H9 (cell line): ENCODE measurements at regions not wholly inside any gene's neighbourhood (a gene's known extent, or its start where the extent isn't known, plus 50 kb on each side); places are given as distances from the start of the nearest gene placed in this dataset.
A peak's percentile ranks its signal among the peaks of the same experiment; 100 is the strongest.

ENCODE experiments used
- DNase-seq: peaks from one replicate; pipeline ENCODE4 v3.0.0-alpha.2; 2017
- H2AFZ ChIP-seq: one replicate; pipeline ENCODE4 v1.6.1; 2013; ENCODE audit warnings: mild to moderate bottlenecking, low read length, control low read depth, moderate library complexity
- H2AK5ac ChIP-seq: 2 replicates; pipeline ENCODE4 v1.6.1; 2013; ENCODE audit warnings: low read length, control low read depth, mixed read lengths; ENCODE audit not compliant: insufficient read length
- H2BK120ac ChIP-seq: one replicate; pipeline ENCODE4 v1.6.1; 2013; ENCODE audit warnings: low read depth, mild to moderate bottlenecking, low read length, control low read depth, inconsistent platforms; ENCODE audit not compliant: poor library complexity, severe bottlenecking
- H2BK12ac ChIP-seq: 2 replicates; pipeline ENCODE4 v1.6.1; 2013; ENCODE audit warnings: low read length, control low read depth, mixed read lengths, low read depth; ENCODE audit not compliant: insufficient read length
- H2BK15ac ChIP-seq: 2 replicates; pipeline ENCODE4 v1.6.1; 2013; ENCODE audit warnings: low read depth, low read length, control low read depth
- H2BK20ac ChIP-seq: one replicate; pipeline ENCODE4 v1.6.1; 2013; ENCODE audit warnings: low read depth, mild to moderate bottlenecking, low read length, control low read depth, inconsistent platforms; ENCODE audit not compliant: poor library complexity, severe bottlenecking
- H2BK5ac ChIP-seq: 2 replicates; pipeline ENCODE4 v1.6.1; 2013; ENCODE audit warnings: low read length, control low read depth, mixed read lengths; ENCODE audit not compliant: insufficient read length
- H3K14ac ChIP-seq: 2 replicates; pipeline ENCODE4 v1.6.1; 2013; ENCODE audit warnings: low read length, control low read depth; ENCODE audit not compliant: insufficient read depth
- H3K18ac ChIP-seq: 2 replicates; pipeline ENCODE4 v1.6.1; 2013; ENCODE audit warnings: low read depth, mild to moderate bottlenecking, mixed read lengths, low read length, control low read depth; ENCODE audit not compliant: insufficient read length
- H3K23ac ChIP-seq: 2 replicates; pipeline ENCODE4 v1.6.1; 2013; ENCODE audit warnings: low read length, control low read depth, mixed read lengths, low read depth; ENCODE audit not compliant: insufficient read length
- H3K23me2 ChIP-seq: 2 replicates; pipeline ENCODE4 v1.6.1; 2013; ENCODE audit warnings: low read depth, mild to moderate bottlenecking, mixed read lengths, low read length, control low read depth; ENCODE audit not compliant: insufficient read length, poor library complexity, severe bottlenecking
- H3K27ac ChIP-seq: 2 replicates; pipeline ENCODE4 v1.5.1; 2013; ENCODE audit warnings: low read length, control low read depth, mixed read lengths, low read depth; ENCODE audit not compliant: insufficient read length
- H3K27me3 ChIP-seq: 2 replicates; pipeline ENCODE4 v1.6.1; 2013; ENCODE audit warnings: low read length, control low read depth, inconsistent platforms; ENCODE audit not compliant: insufficient read depth
- H3K4ac ChIP-seq: 2 replicates; pipeline ENCODE4 v1.6.1; 2013; ENCODE audit warnings: low read depth, mild to moderate bottlenecking, control low read depth, inconsistent platforms, low read length, moderate library complexity
- H3K4me1 ChIP-seq: 2 replicates; pipeline ENCODE4 v1.6.1; 2013; ENCODE audit warnings: low read length, control low read depth, inconsistent platforms; ENCODE audit not compliant: insufficient read depth
- H3K4me2 ChIP-seq: 2 replicates; pipeline ENCODE4 v1.6.1; 2013; ENCODE audit warnings: low read length, control low read depth, mixed read lengths; ENCODE audit not compliant: insufficient read length, insufficient read depth
- H3K56ac ChIP-seq: 2 replicates; pipeline ENCODE4 v1.6.1; 2013; ENCODE audit warnings: low read depth, mild to moderate bottlenecking, mixed read lengths, low read length, control low read depth; ENCODE audit not compliant: insufficient read length
- H3K79me1 ChIP-seq: 2 replicates; pipeline ENCODE4 v1.6.1; 2013; ENCODE audit warnings: low read depth, mild to moderate bottlenecking, moderate library complexity, low read length, control low read depth, inconsistent platforms; ENCODE audit not compliant: insufficient read depth, poor library complexity, severe bottlenecking
- H3K79me2 ChIP-seq: 2 replicates; pipeline ENCODE4 v1.6.1; 2013; ENCODE audit warnings: low read length, control low read depth, inconsistent platforms; ENCODE audit not compliant: insufficient read depth
- H3K9ac ChIP-seq: 2 replicates; pipeline ENCODE4 v1.6.1; 2013; ENCODE audit warnings: low read length, control low read depth, mixed read lengths; ENCODE audit not compliant: insufficient read length; ENCODE audit errors: extremely low read depth
- H3K9me3 ChIP-seq: one replicate; pipeline ENCODE4 v1.6.1; 2013; ENCODE audit warnings: low read depth, low read length, inconsistent platforms; ENCODE audit not compliant: control insufficient read depth
- H3T11ph ChIP-seq: one replicate; pipeline ENCODE4 v1.6.1; 2013; ENCODE audit warnings: mild to moderate bottlenecking, low read length, control low read depth, inconsistent platforms
- H4K20me1 ChIP-seq: one replicate; pipeline ENCODE4 v1.6.1; 2013; ENCODE audit not compliant: control insufficient read depth, insufficient read length, insufficient read depth
- H4K5ac ChIP-seq: 2 replicates; pipeline ENCODE4 v1.6.1; 2013; ENCODE audit warnings: low read depth, mild to moderate bottlenecking, mixed read lengths, low read length, control low read depth; ENCODE audit not compliant: insufficient read length
- H4K8ac ChIP-seq: replicated peaks from 2 replicates; pipeline ENCODE4 v1.6.1; 2013; ENCODE audit warnings: low read length, control low read depth, mixed read lengths, low read depth; ENCODE audit not compliant: insufficient read length
- H4K91ac ChIP-seq: 2 replicates; pipeline ENCODE4 v1.6.1; 2013; ENCODE audit warnings: low read depth, mild to moderate bottlenecking, moderate library complexity, mixed read lengths, low read length, control low read depth; ENCODE audit not compliant: insufficient read length
- H3K27ac Mint-ChIP-seq, 3 experiments: 2 replicates in 2 of 3; 3 replicates in 1 of 3; pipeline ENCODE4 v1.8.0; 2020 to 2021; ENCODE audit warnings: mixed read lengths in 3 of 3, mild to moderate bottlenecking in 1 of 3, moderate library complexity in 1 of 3
- H3K27me3 Mint-ChIP-seq: 2 replicates; pipeline ENCODE4 v1.8.0; 2021; ENCODE audit warnings: low read depth, mild to moderate bottlenecking, moderate library complexity, mixed read lengths
- H3K36me3 Mint-ChIP-seq, 3 experiments: 2 replicates in 2 of 3; 3 replicates in 1 of 3; pipeline ENCODE4 v1.8.0; 2020 to 2021; ENCODE audit warnings: low read depth in 3 of 3, mixed read lengths in 3 of 3; ENCODE audit not compliant: insufficient read depth in 1 of 3
- H3K4me1 Mint-ChIP-seq, 2 experiments: 2 replicates each; pipeline ENCODE4 v1.8.0; 2020; ENCODE audit warnings: mixed read lengths in 2 of 2
- H3K4me3 Mint-ChIP-seq, 2 experiments: 2 replicates in 1 of 2; 3 replicates in 1 of 2; pipeline ENCODE4 v1.8.0; 2020 to 2021; ENCODE audit warnings: mild to moderate bottlenecking in 2 of 2, mixed read lengths in 2 of 2, moderate library complexity in 1 of 2
- H3K9me3 Mint-ChIP-seq, 2 experiments: 2 replicates in 1 of 2; 3 replicates in 1 of 2; pipeline ENCODE4 v1.8.0; 2020; ENCODE audit warnings: mild to moderate bottlenecking in 2 of 2, mixed read lengths in 2 of 2, moderate library complexity in 1 of 2
- CTCF ChIP-seq: fragments of 200-600 bp; sonication (generic); conservative IDR thresholded peaks from 3 replicates; pipeline ENCODE4 v1.8.0; 2021; ENCODE audit warnings: antibody characterized with exemption, mild to moderate bottlenecking
- WGBS: extraction: QIAGEN DNeasy Blood & Tissue Kit; methylation state at CpG from one replicate; pipeline ENCODE4 v1.1.7; 2013; ENCODE audit warnings: missing lambda C conversion rate, low lambda C conversion rate, mixed read lengths; ENCODE audit not compliant: insufficient read length; ENCODE audit errors: extremely low coverage; 5-methylcytosine and 5-hydroxymethylcytosine counted together

DNA sequence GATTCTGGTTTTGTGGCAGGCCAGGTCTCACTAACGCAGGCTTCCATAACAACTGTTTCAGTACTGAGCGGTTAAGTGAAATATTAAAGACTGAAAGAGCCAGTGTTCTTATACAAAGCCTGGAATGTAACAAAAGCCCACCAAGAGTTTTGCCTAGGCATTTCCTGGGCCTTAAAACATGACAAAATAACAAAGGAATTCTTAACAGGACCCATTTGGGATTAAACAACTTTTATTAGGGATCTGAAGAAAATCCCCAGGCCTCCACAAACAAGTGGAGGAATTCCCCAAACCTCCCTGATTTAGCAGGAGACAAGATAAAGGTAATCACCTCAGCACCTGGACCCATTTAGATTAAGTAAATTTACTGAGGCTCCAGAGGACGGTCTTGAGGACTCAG lies 799.7 kb upstream of the SPRY2 start:
- Mint-ChIP-seq H3K4me3 (no peak overlapping the region; a peak in 1 of 5 replicates), H3K4me1 (peaks cover 48 to 53% of the 10 kb centered on the region in 2 experiments), H3K36me3 (peaks cover 0 to under 1% (median under 1%) of the 10 kb centered on the region in 3 experiments; a peak in 1 of 7 replicates), H3K27ac (peak overlapping the region; percentile 85 to 96 (median 85); a peak in 5 of 7 replicates), H3K9me3 (peaks cover 0 to 2% of the 10 kb centered on the region in 2 experiments; a peak in 2 of 5 replicates), H3K27me3 (no peaks in the 10 kb centered on the region)
- Histone ChIP-seq H4K20me1 (no peaks in the 10 kb centered on the region), H3K4me2 (no peak overlapping the region), H2BK12ac (no peak overlapping the region), H3K23me2 (no peaks in the 10 kb centered on the region), H3K79me2 (no peaks in the 10 kb centered on the region), H2AK5ac (no peak overlapping the region), H2BK5ac (no peak overlapping the region), H2BK20ac (no peak overlapping the region), H4K8ac (no peak overlapping the region), H3T11ph (no peak overlapping the region), H2AFZ (no peak overlapping the region), H3K79me1 (no peaks in the 10 kb centered on the region), H2BK15ac (no peak overlapping the region), H3K18ac (no peak overlapping the region), H3K9ac (no peak overlapping the region), H3K27me3 (no peaks in the 10 kb centered on the region), H3K56ac (no peak overlapping the region), H4K91ac (no peak overlapping the region), H2BK120ac (no peak overlapping the region), H3K23ac (no peak overlapping the region), H4K5ac (no peak overlapping the region), H3K4ac (no peak overlapping the region), H3K27ac (peak overlapping the region; percentile 26), H3K14ac (no peak overlapping the region), H3K4me1 (peaks cover 10% of the 10 kb centered on the region), H3K9me3 (no peaks in the 10 kb centered on the region)
- TF ChIP-seq CTCF, result no peak
- DNase-seq, result no peak
- no CpG with 5 or more reads among the region's 3 CpGs for WGBS
